NCI-H2227 treated with DMSO at 0.1 percent for 48 hours (cell line): ENCODE measurements at regions not wholly inside any gene's neighbourhood (a gene's known extent, or its start where the extent isn't known, plus 50 kb on each side); places are given as distances from the start of the nearest gene placed in this dataset.

Source experiments
- DNase-seq: peaks from one replicate; lab custom pipeline; 2025; lab: John Stamatoyannopoulos, UW

GRCh38 chrX:4876268-4876667 is 1162.8 kb upstream of the PRKX start:
- no peak for DNase-seq

GRCh38 chrX:4851534-4851933 is 1138.1 kb upstream of the PRKX start:
- no peak for DNase-seq

- DNase-seq: no peak
Measured at GRCh38 chrX:4850312-4850711, 1136.9 kb upstream of the PRKX start.

GRCh38 chrX:4844376-4844775 is 1130.9 kb upstream of the PRKX start:
- no peak for DNase-seq

GRCh38 chrX:4841216-4841745 is 1127.8 kb upstream of the PRKX start:
- no peak for DNase-seq

GRCh38 chrX:4831574-4831973 is 1118.1 kb upstream of the PRKX start:
- no peak for DNase-seq

- no peak for DNase-seq
Measured at GRCh38 chrX:4830880-4831557, 1117.6 kb upstream of the PRKX start.

GRCh38 chrX:4825550-4825949 is 1112.1 kb upstream of the PRKX start:
- no peak for DNase-seq

- DNase-seq: no peak
Measured at GRCh38 chrX:4809571-4809970, 1096.1 kb upstream of the PRKX start.

- no peak for DNase-seq
Measured at GRCh38 chrX:4805502-4805901, 1092.1 kb upstream of the PRKX start.

GRCh38 chrX:4800756-4801155 is 1087.3 kb upstream of the PRKX start:
- no peak for DNase-seq

GRCh38 chrX:4787971-4788370 is 1074.5 kb upstream of the PRKX start:
- no peak for DNase-seq

- DNase-seq: no peak
Measured at GRCh38 chrX:4764888-4765287, 1051.4 kb upstream of the PRKX start.

GRCh38 chrX:4762196-4762595 is 1048.7 kb upstream of the PRKX start:
- DNase-seq: no peak

- DNase-seq: no peak
Measured at GRCh38 chrX:4754878-4755604, 1041.6 kb upstream of the PRKX start.

- DNase-seq: no peak
Measured at GRCh38 chrX:4741024-4741423, 1027.6 kb upstream of the PRKX start.

GRCh38 chrX:4735299-4735698 is 1021.9 kb upstream of the PRKX start:
- no peak for DNase-seq

GRCh38 chrX:4710618-4711433 is 997.4 kb upstream of the PRKX start:
- no peak for DNase-seq

GRCh38 chrX:4708970-4709760 is 995.7 kb upstream of the PRKX start:
- no peak for DNase-seq

GRCh38 chrX:4706961-4707360 is 993.5 kb upstream of the PRKX start:
- no peak for DNase-seq

- no peak for DNase-seq
Measured at GRCh38 chrX:4690521-4690920, 977.1 kb upstream of the PRKX start.

GRCh38 chrX:4682636-4683035 is 969.2 kb upstream of the PRKX start:
- no peak for DNase-seq
